ENCODE measurements at regions not wholly inside any gene's neighbourhood (a gene's known extent, or its start where the extent isn't known, plus 50 kb on each side); places are given as distances from the start of the nearest gene placed in this dataset.

DNA sequence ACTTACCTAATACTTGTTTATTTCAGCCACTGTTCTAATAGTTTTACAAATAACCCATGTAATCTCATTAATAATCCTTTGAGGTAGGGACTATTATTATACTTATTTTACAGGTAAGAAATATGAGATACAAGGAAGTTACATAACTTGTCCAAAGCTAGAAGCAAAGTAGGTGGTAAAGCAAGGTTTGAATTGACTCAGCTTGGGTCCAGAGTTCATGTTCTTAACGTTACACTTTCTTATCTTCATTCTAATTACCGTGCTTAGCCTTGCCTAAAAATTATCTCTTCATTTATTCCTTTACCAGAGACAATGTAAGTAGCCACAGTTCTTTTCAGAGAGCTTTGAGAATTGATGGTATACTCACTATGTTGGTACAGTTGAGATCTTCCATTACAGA is 743.6 kb downstream of the KCNJ3 start:
- H3K9me1 ChIP-seq (ENCODE audit: insufficient read depth, low read length) = no peaks in the 10 kb centered on the region
- H3K4ac ChIP-seq (ENCODE audit: low read depth, low read length) = no peak overlapping the region
- no peaks in the 10 kb centered on the region for H3K9me3 ChIP-seq (ENCODE audit: control insufficient read depth, insufficient read depth, low read length)
- ATAC-seq (ENCODE audit: low read depth) (no peak), DNase-seq (no peak)
- no peak for TF ChIP-seq CHD1 (IDR thresholded peaks at IDR 0.05; ENCODE audit: low read depth, low read length)
- TF ChIP-seq NFE2L2 (IDR thresholded peaks at IDR 0.05; ENCODE audit: low read depth, low read length) = no peak
- in situ Hi-C loops (cut with MboI; ENCODE audit: low sequenced_read_pairs) (no loop called here), intact Hi-C loops (cut with micrococcal nuclease) (no loop called here), dilution Hi-C loops (cut with HindIII; ENCODE audit: low sequenced_read_pairs, unreplicated experiment) (no loop called here)
- ChIA-PET POLR2A (ENCODE audit: unreplicated experiment) (no interaction called here), CTCF (no interaction called here)
- no peak overlapping the region for H3K27ac ChIP-seq (ENCODE audit: insufficient read depth, low read length)
- H3K36me3 ChIP-seq (ENCODE audit: control insufficient read depth, insufficient read depth, low read length) = no peaks in the 10 kb centered on the region
- BruUV-seq (replicated peaks) = no TSS peak
- no peaks in the 10 kb centered on the region for H4K20me1 ChIP-seq (ENCODE audit: insufficient read depth, low read length)
- no peak overlapping the region for H2BK15ac ChIP-seq (ENCODE audit: low read depth, low read length)
- H3K4me3 ChIP-seq (ENCODE audit: insufficient read depth, low read depth, low read length) = no peak overlapping the region
- H2AFZ ChIP-seq (replicated peaks; ENCODE audit: low read length, poor library complexity) = no peak overlapping the region
- no peak overlapping the region for H3K14ac ChIP-seq (replicated peaks; ENCODE audit: low read depth, low read length)
- no peak overlapping the region for H4K91ac ChIP-seq (ENCODE audit: insufficient read depth, low read depth, low read length)
- no peak overlapping the region for H3K9ac ChIP-seq (ENCODE audit: low read depth, low read length)
- H2BK120ac ChIP-seq (ENCODE audit: low read depth, low read length) = no peak overlapping the region
- no peak overlapping the region for H4K5ac ChIP-seq (ENCODE audit: low read depth, low read length)
- no CpG with 5 or more reads among the region's 2 CpGs for WGBS, 2 experiments (ENCODE audit: extremely low coverage in 2 of 2, insufficient read length in 1 of 2)
- H2AK5ac ChIP-seq (ENCODE audit: low read depth, low read length) = no peak overlapping the region
- H3K4me2 ChIP-seq (ENCODE audit: low read depth, low read length) = no peak overlapping the region
- no peaks in the 10 kb centered on the region for H3K4me1 ChIP-seq (ENCODE audit: control insufficient read depth, insufficient read depth, low read length)
- H3K23ac ChIP-seq (ENCODE audit: low read depth, low read length) = no peak overlapping the region
- H3K56ac ChIP-seq (ENCODE audit: extremely low read depth, insufficient read depth, low read length) = no peak overlapping the region
- H2BK20ac ChIP-seq (ENCODE audit: low read depth, low read length) = no peak overlapping the region
- no peaks in the 10 kb centered on the region for H3K79me1 ChIP-seq (ENCODE audit: low read depth in 1 of 2, low read length in 2 of 2)
- H2AK9ac ChIP-seq (replicated peaks; ENCODE audit: low read depth, low read length, poor library complexity) = no peak overlapping the region
- H3K18ac ChIP-seq (ENCODE audit: low read depth, low read length) = no peak overlapping the region
- no peak overlapping the region for H2BK5ac ChIP-seq (ENCODE audit: low read depth, low read length, poor library complexity, severe bottlenecking)
- H3K27me3 ChIP-seq (ENCODE audit: control insufficient read depth, insufficient read depth, low read length) = no peaks in the 10 kb centered on the region
- H4K8ac ChIP-seq (ENCODE audit: low read depth in 2 of 2, low read length in 2 of 2) = no peak overlapping the region

Measured in IMR-90 (cell line).